Astrocyte (in vitro differentiated cells and primary cell): ENCODE measurements at regions not wholly inside any gene's neighbourhood (a gene's known extent, or its start where the extent isn't known, plus 50 kb on each side); places are given as distances from the start of the nearest gene placed in this dataset.
"Not testable (repeated sequence)": the region's sequence is repeated elsewhere in the genome, so short reads cannot be mapped to it uniquely, and the experiment has no call there.

Experiments
- DNase-seq: peaks from one replicate; pipeline ENCODE4 v3.0.0-alpha.2; 2010; ENCODE audit warnings: low read depth
- FAIRE-seq: peaks from 2 replicates; lab custom pipeline; 2011; peaks lifted over from hg19 to GRCh38; lab: Jason Lieb, UNC
- H2AFZ ChIP-seq: 2 replicates; pipeline ENCODE4 v1.6.0; 2012; ENCODE audit warnings: low read depth, low read length, inconsistent platforms
- H3K27ac ChIP-seq: 2 replicates; pipeline ENCODE4 v1.5.1; 2011; ENCODE audit warnings: low read depth, low read length, inconsistent platforms
- H3K27me3 ChIP-seq: 2 replicates; pipeline ENCODE4 v1.6.0; 2011; ENCODE audit warnings: low read length, inconsistent platforms; ENCODE audit not compliant: insufficient read depth
- H3K36me3 ChIP-seq: 2 replicates; pipeline ENCODE4 v1.5.1; 2011; ENCODE audit warnings: low read length, inconsistent platforms; ENCODE audit not compliant: insufficient read depth
- H3K4me1 ChIP-seq: 2 replicates; pipeline ENCODE4 v1.5.1; 2011; ENCODE audit warnings: low read length, inconsistent platforms; ENCODE audit not compliant: insufficient read depth
- H3K4me2 ChIP-seq: 2 replicates; pipeline ENCODE4 v1.6.0; 2012; ENCODE audit warnings: low read length, inconsistent platforms
- H3K4me3 ChIP-seq: 2 replicates; pipeline ENCODE4 v1.5.1; 2011; ENCODE audit warnings: low read depth, mild to moderate bottlenecking, low read length, inconsistent platforms; ENCODE audit not compliant: insufficient read depth
- H3K79me2 ChIP-seq: 2 replicates; pipeline ENCODE4 v1.6.0; 2012; ENCODE audit warnings: mild to moderate bottlenecking, low read length, inconsistent platforms; ENCODE audit not compliant: insufficient read depth
- H3K9ac ChIP-seq: 2 replicates; pipeline ENCODE4 v1.6.0; 2012; ENCODE audit warnings: mild to moderate bottlenecking, low read length, inconsistent platforms
- H3K9me3 ChIP-seq: 2 replicates; pipeline ENCODE4 v1.5.1; 2012; ENCODE audit warnings: low read depth, mild to moderate bottlenecking, low read length, inconsistent platforms; ENCODE audit not compliant: insufficient read depth
- H4K20me1 ChIP-seq: 2 replicates; pipeline ENCODE4 v1.6.0; 2012; ENCODE audit warnings: low read length, inconsistent platforms; ENCODE audit not compliant: insufficient read depth
- H3K27ac Mint-ChIP-seq: one replicate; pipeline ENCODE4 v1.8.0; 2021; ENCODE audit warnings: mild to moderate bottlenecking, mixed read lengths; ENCODE audit not compliant: unreplicated experiment
- H3K27me3 Mint-ChIP-seq: one replicate; pipeline ENCODE4 v1.8.0; 2021; ENCODE audit warnings: low read depth, mixed read lengths; ENCODE audit not compliant: unreplicated experiment
- H3K36me3 Mint-ChIP-seq: one replicate; pipeline ENCODE4 v1.8.0; 2021; ENCODE audit warnings: low read depth, mixed read lengths; ENCODE audit not compliant: unreplicated experiment
- H3K4me1 Mint-ChIP-seq: one replicate; pipeline ENCODE4 v1.8.0; 2021; ENCODE audit warnings: low read depth, mixed read lengths; ENCODE audit not compliant: unreplicated experiment
- H3K4me3 Mint-ChIP-seq: one replicate; pipeline ENCODE4 v1.8.0; 2021; ENCODE audit warnings: mild to moderate bottlenecking, moderate library complexity, mixed read lengths; ENCODE audit not compliant: unreplicated experiment
- H3K9me3 Mint-ChIP-seq: one replicate; pipeline ENCODE4 v1.8.0; 2021; ENCODE audit warnings: mild to moderate bottlenecking, mixed read lengths; ENCODE audit not compliant: unreplicated experiment
- EZH2 ChIP-seq: IDR thresholded peaks from 2 replicates; pipeline ENCODE4 v1.6.1; 2012; ENCODE audit warnings: mild to moderate bottlenecking, low read length, inconsistent platforms; ENCODE audit not compliant: insufficient read depth
- TF ChIP-seq, protein P1 (sequence below): IDR thresholded peaks from 2 replicates; pipeline ENCODE4 v1.5.1; 2011; ENCODE audit warnings: low read depth, mild to moderate bottlenecking, inconsistent platforms, low read length, moderate library complexity; ENCODE audit not compliant: insufficient read depth

DNA sequence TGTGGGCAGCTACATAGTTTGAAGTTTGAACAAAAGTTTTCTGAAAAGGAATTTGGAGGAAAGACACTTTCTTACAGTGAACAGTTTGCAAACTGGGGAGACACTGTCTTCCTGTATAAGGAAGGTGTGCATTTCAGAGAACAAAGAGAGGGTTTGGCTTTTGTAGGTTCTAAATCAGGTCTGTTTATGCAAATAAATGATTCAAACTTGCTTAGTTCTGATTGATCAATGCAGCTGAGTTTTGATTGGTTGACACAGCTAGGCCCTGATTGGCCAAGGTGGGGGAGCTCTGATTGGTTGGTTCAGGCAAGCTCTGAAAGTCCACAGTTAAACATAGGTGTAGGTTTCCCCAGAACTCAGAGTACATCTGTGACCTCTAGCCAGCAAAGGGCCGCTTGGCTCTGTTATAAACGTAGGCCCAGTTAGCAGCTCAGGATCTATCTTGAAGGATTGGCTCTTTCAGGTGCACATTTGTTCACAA is 63.0 kb upstream of the ENPP6 start:
- Histone ChIP-seq H3K9me3 (no peaks in the 10 kb centered on the region), H3K36me3 (no peaks in the 10 kb centered on the region), H3K27ac (no peak overlapping the region), H4K20me1 (no peaks in the 10 kb centered on the region), H3K4me3 (no peak overlapping the region), H3K9ac (no peak overlapping the region), H2AFZ (no peak overlapping the region), H3K4me1 (no peaks in the 10 kb centered on the region), H3K79me2 (no peaks in the 10 kb centered on the region), H3K4me2 (no peak overlapping the region), H3K27me3 (no peaks in the 10 kb centered on the region)
- FAIRE-seq, result no peak
- Mint-ChIP-seq H3K9me3 (peaks cover 11% of the 10 kb centered on the region), H3K4me3 (no peak overlapping the region), H3K4me1 (peaks cover 6% of the 10 kb centered on the region), H3K36me3 (peaks cover 2% of the 10 kb centered on the region), H3K27me3 (no peaks in the 10 kb centered on the region), H3K27ac (no peak overlapping the region)
- DNase-seq, result no peak
- TF ChIP-seq, protein P1, sequence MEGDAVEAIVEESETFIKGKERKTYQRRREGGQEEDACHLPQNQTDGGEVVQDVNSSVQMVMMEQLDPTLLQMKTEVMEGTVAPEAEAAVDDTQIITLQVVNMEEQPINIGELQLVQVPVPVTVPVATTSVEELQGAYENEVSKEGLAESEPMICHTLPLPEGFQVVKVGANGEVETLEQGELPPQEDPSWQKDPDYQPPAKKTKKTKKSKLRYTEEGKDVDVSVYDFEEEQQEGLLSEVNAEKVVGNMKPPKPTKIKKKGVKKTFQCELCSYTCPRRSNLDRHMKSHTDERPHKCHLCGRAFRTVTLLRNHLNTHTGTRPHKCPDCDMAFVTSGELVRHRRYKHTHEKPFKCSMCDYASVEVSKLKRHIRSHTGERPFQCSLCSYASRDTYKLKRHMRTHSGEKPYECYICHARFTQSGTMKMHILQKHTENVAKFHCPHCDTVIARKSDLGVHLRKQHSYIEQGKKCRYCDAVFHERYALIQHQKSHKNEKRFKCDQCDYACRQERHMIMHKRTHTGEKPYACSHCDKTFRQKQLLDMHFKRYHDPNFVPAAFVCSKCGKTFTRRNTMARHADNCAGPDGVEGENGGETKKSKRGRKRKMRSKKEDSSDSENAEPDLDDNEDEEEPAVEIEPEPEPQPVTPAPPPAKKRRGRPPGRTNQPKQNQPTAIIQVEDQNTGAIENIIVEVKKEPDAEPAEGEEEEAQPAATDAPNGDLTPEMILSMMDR, result no peak
- TF ChIP-seq EZH2, result no peak

DNA sequence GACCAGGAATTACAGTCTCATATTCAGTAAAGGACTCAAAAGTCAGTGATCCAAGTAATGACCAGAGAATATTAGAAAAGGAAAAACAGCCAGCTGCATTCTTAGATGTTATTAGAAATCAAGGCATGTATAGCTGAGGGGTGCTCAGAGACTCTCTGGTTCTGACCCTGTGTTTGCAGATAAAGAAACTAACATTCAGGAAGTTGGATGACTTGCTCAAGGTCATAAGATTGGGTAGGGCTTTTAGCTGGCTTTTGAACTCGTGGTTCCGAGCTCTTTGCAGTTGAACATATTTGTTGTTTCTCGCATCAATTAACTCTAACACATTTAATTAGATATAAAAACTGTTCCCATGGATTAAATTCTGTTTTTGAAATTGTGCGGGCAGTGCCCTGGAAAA is 62.5 kb upstream of the ENPP6 start:
- Histone ChIP-seq H3K27ac (no peak overlapping the region), H4K20me1 (no peaks in the 10 kb centered on the region), H3K4me1 (no peaks in the 10 kb centered on the region), H3K79me2 (no peaks in the 10 kb centered on the region), H3K27me3 (no peaks in the 10 kb centered on the region), H3K9ac (no peak overlapping the region), H3K4me2 (no peak overlapping the region), H2AFZ (no peak overlapping the region), H3K36me3 (no peaks in the 10 kb centered on the region), H3K4me3 (no peak overlapping the region), H3K9me3 (no peaks in the 10 kb centered on the region)
- no peak overlapping the region for H3K27ac Mint-ChIP-seq
- peaks cover 11% of the 10 kb centered on the region for H3K9me3 Mint-ChIP-seq
- H3K4me1 Mint-ChIP-seq, result peaks cover 6% of the 10 kb centered on the region
- TF ChIP-seq, protein P1, result no peak
- no peak for TF ChIP-seq EZH2
- H3K27me3 Mint-ChIP-seq, result no peaks in the 10 kb centered on the region
- H3K36me3 Mint-ChIP-seq, result peaks cover 2% of the 10 kb centered on the region
- no peak for DNase-seq
- FAIRE-seq, result no peak
- no peak overlapping the region for H3K4me3 Mint-ChIP-seq

DNA sequence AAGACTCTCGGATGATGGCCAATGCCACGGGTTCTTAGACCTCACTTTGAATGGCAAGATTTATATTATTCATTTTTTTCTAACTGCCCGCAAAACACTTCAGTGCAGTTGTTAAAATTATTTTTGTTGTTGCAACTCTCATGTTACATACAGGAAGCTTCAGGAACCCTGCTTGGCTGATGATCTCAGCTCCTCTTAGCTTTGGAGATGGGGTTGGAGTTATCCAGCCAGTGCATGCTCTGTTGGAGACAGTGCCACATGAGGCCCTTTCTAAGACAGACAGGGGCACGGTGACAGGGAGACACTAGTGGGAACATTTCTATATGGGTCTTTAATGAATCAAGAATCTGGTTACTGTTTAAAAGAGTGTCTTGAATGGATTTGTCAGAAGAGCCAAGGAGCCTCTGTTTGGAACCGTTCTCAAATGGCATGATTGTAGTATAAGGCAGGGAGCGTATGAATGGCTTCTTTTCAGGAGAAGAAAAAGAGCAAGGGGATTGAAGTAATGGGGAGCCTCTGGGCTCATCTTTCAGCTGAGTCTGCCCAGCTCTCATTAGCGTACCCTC is 61.9 kb upstream of the ENPP6 start:
- Histone ChIP-seq H3K79me2 (no peaks in the 10 kb centered on the region), H3K27ac (no peak overlapping the region), H3K27me3 (no peaks in the 10 kb centered on the region), H3K36me3 (no peaks in the 10 kb centered on the region), H3K9me3 (no peaks in the 10 kb centered on the region), H4K20me1 (no peaks in the 10 kb centered on the region), H3K4me1 (peaks cover 2% of the 10 kb centered on the region), H3K9ac (no peak overlapping the region), H3K4me3 (no peak overlapping the region), H2AFZ (no peak overlapping the region), H3K4me2 (no peak overlapping the region)
- no peak for FAIRE-seq
- Mint-ChIP-seq H3K4me1 (peaks cover 8% of the 10 kb centered on the region), H3K4me3 (no peak overlapping the region), H3K36me3 (peaks cover 2% of the 10 kb centered on the region), H3K27ac (no peak overlapping the region), H3K27me3 (no peaks in the 10 kb centered on the region), H3K9me3 (peaks cover 11% of the 10 kb centered on the region)
- TF ChIP-seq, protein P1, result no peak
- no peak for TF ChIP-seq EZH2
- DNase-seq, result no peak

DNA sequence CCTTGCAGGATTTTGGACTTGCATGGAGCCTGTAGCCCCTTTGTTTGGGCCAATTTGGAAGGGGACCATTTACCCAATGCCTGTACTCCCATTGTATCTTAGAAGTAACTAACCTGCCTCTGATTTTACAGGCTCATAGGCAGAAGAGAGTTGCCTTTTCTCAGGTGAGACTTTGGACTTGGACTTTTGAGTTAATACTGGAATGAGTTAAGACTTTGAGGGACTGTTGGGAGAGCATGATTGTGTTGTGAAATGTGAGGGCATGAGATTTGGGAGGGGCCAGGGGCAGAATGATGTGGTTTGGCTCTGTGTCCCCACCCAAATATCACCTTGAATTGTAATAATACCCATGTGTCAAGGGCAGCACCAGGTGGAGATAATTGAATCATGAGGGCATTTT is 60.1 kb upstream of the ENPP6 start:
- H3K4me1 ChIP-seq, H2AFZ ChIP-seq, H3K9ac ChIP-seq, H3K27me3 Mint-ChIP-seq, H3K9me3 ChIP-seq, H4K20me1 ChIP-seq, H3K4me2 ChIP-seq, H3K4me1 Mint-ChIP-seq, H3K27ac Mint-ChIP-seq, FAIRE-seq, H3K4me3 ChIP-seq, H3K36me3 Mint-ChIP-seq, H3K36me3 ChIP-seq, H3K79me2 ChIP-seq, H3K4me3 Mint-ChIP-seq, H3K27me3 ChIP-seq, DNase-seq, H3K27ac ChIP-seq: not testable (repeated sequence)
- H3K9me3 Mint-ChIP-seq, result peaks cover 11% of the 10 kb centered on the region
